HuH-7.5 (cell line): ENCODE measurements at regions not wholly inside any gene's neighbourhood (a gene's known extent, or its start where the extent isn't known, plus 50 kb on each side); places are given as distances from the start of the nearest gene placed in this dataset.
"Not testable (repeated sequence)": the region's sequence is repeated elsewhere in the genome, so short reads cannot be mapped to it uniquely, and the experiment has no call there.

Source experiments
- DNase-seq: peaks from one replicate; pipeline ENCODE4 v3.0.0; 2011; ENCODE audit warnings: low spot score

GRCh38 chr6:74953708-74954107 lies 252.1 kb downstream of the COL12A1 start:
- no peak for DNase-seq

GRCh38 chr6:74946961-74947360 lies 258.9 kb downstream of the COL12A1 start:
- DNase-seq: no peak

GRCh38 chr6:74942130-74942529 lies 263.7 kb downstream of the COL12A1 start:
- DNase-seq: no peak

- no peak for DNase-seq
Observed at GRCh38 chr6:74941424-74941823, 264.4 kb downstream of the COL12A1 start.

- DNase-seq: no peak
Observed at GRCh38 chr6:74939721-74940620, 265.9 kb downstream of the COL12A1 start.

GRCh38 chr6:74939151-74939708 lies 266.6 kb downstream of the COL12A1 start:
- no peak for DNase-seq

- DNase-seq: no peak
Observed at GRCh38 chr6:74937936-74938335, 267.9 kb downstream of the COL12A1 start.

GRCh38 chr6:74936886-74937285 lies 269.0 kb downstream of the COL12A1 start:
- DNase-seq: no peak

- DNase-seq: peak; percentile 4
Observed at GRCh38 chr6:74932232-74932888, 273.5 kb downstream of the COL12A1 start.

- no peak for DNase-seq
Observed at GRCh38 chr6:74931558-74931957, 274.3 kb downstream of the COL12A1 start.

- no peak for DNase-seq
Observed at GRCh38 chr6:74928203-74928602, 277.6 kb downstream of the COL12A1 start.

- DNase-seq: no peak
Observed at GRCh38 chr6:74927299-74927698, 278.6 kb downstream of the COL12A1 start.

GRCh38 chr6:74925683-74926082 lies 280.2 kb downstream of the COL12A1 start:
- no peak for DNase-seq

- DNase-seq: no peak
Observed at GRCh38 chr6:74914888-74915287, 291.0 kb downstream of the COL12A1 start.

GRCh38 chr6:74912234-74912633 lies 293.6 kb downstream of the COL12A1 start:
- DNase-seq: no peak

GRCh38 chr6:74902846-74903245 lies 303.0 kb downstream of the COL12A1 start:
- DNase-seq: no peak

- no peak for DNase-seq
Observed at GRCh38 chr6:74902089-74902488, 303.8 kb downstream of the COL12A1 start.

GRCh38 chr6:74901576-74901975 lies 304.3 kb downstream of the COL12A1 start:
- no peak for DNase-seq

GRCh38 chr6:74899416-74899815 lies 306.4 kb downstream of the COL12A1 start:
- no peak for DNase-seq

- DNase-seq: no peak
Observed at GRCh38 chr6:74892091-74892490, 313.8 kb downstream of the COL12A1 start.

GRCh38 chr6:74891349-74891831 lies 314.5 kb downstream of the COL12A1 start:
- no peak for DNase-seq

GRCh38 chr6:74889635-74890034 lies 316.2 kb downstream of the COL12A1 start:
- no peak for DNase-seq

GRCh38 chr6:74888741-74889140 lies 317.1 kb downstream of the COL12A1 start:
- not testable (repeated sequence) for DNase-seq
